Ishikawa (cell line): ENCODE measurements at regions not wholly inside any gene's neighbourhood (a gene's known extent, or its start where the extent isn't known, plus 50 kb on each side); places are given as distances from the start of the nearest gene placed in this dataset.

Experiments used
- EGR1 ChIP-seq: IDR thresholded peaks from 2 replicates; pipeline ENCODE4 v1.6.1; 2012
- NFIC ChIP-seq: IDR thresholded peaks from 2 replicates; pipeline ENCODE4 v1.6.1; 2012
- RAD21 ChIP-seq: IDR thresholded peaks from 2 replicates; pipeline ENCODE4 v1.6.1; 2012; ENCODE audit warnings: low read depth
- YY1 ChIP-seq: IDR thresholded peaks from 2 replicates; pipeline ENCODE4 v1.6.1; 2012; ENCODE audit warnings: low read depth
- TF ChIP-seq, protein P1 (sequence below): IDR thresholded peaks from 2 replicates; pipeline ENCODE4 v1.6.1; 2012

- TF ChIP-seq, protein P1, sequence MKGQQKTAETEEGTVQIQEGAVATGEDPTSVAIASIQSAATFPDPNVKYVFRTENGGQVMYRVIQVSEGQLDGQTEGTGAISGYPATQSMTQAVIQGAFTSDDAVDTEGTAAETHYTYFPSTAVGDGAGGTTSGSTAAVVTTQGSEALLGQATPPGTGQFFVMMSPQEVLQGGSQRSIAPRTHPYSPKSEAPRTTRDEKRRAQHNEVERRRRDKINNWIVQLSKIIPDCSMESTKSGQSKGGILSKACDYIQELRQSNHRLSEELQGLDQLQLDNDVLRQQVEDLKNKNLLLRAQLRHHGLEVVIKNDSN, result no peak
- no peak for TF ChIP-seq YY1
- no peak for TF ChIP-seq RAD21
- no peak for TF ChIP-seq EGR1
- no peak for TF ChIP-seq NFIC
These were observed 105.8 kb upstream of the ADGRF1 start for GRCh38 chr6:47147836-47148344.
